ENCODE measurements at regions not wholly inside any gene's neighbourhood (a gene's known extent, or its start where the extent isn't known, plus 50 kb on each side); places are given as distances from the start of the nearest gene placed in this dataset.

DNA sequence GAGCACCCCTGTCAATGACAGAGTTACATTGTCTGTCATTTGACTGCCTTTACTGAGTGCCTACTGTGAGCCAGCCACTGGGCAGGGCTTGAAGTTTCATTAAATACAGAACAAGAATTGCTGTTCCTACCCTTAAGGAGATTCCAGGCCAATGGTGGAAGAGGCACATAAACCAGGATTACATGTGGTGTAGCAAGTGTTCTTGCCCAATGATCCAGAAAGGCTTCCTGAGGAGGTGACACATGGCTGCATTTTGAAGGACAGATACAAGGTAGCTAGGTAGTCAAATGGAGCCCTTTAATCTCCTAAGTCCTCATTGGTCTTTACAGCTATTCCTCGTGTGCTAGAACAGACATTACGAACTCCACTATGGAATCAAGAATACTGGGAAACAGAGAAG lies 312.7 kb downstream of the ETAA1 start:
- in situ Hi-C loops (cut with MboI; ENCODE audit: low pct_unique_long_range_greater_than_20kb, low sequenced_read_pairs, unreplicated experiment) = no loop called here
- TF ChIP-seq, protein P1, sequence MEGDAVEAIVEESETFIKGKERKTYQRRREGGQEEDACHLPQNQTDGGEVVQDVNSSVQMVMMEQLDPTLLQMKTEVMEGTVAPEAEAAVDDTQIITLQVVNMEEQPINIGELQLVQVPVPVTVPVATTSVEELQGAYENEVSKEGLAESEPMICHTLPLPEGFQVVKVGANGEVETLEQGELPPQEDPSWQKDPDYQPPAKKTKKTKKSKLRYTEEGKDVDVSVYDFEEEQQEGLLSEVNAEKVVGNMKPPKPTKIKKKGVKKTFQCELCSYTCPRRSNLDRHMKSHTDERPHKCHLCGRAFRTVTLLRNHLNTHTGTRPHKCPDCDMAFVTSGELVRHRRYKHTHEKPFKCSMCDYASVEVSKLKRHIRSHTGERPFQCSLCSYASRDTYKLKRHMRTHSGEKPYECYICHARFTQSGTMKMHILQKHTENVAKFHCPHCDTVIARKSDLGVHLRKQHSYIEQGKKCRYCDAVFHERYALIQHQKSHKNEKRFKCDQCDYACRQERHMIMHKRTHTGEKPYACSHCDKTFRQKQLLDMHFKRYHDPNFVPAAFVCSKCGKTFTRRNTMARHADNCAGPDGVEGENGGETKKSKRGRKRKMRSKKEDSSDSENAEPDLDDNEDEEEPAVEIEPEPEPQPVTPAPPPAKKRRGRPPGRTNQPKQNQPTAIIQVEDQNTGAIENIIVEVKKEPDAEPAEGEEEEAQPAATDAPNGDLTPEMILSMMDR (IDR thresholded peaks at IDR 0.05; ENCODE audit: extremely low read depth, insufficient read depth, missing control alignments) = no peak
- no peak for DNase-seq (ENCODE audit: low spot score)

DNA sequence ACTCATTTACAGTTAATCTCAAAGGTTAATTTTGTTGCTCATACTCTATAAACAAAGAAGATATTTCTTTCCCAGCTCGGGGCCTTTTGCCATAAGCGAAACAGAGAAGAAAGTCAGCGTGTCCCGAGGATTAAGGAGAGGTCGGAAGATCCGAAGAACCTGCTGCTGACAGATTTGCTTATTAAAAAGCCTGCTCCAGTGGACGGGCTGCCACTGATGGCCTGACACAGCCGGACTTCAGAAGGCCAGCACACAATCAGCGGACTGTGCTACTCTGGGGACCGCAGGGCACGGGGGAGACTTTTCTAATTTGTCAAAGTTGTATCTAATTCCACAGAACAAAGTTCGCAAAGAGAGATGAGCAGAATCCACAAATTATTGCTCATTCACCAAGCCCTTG lies 315.4 kb downstream of the ETAA1 start:
- DNase-seq (ENCODE audit: low spot score) = no peak
- TF ChIP-seq, protein P1 (IDR thresholded peaks at IDR 0.05; ENCODE audit: extremely low read depth, insufficient read depth, missing control alignments) = no peak
- in situ Hi-C loops (cut with MboI; ENCODE audit: low pct_unique_long_range_greater_than_20kb, low sequenced_read_pairs, unreplicated experiment) = no loop called here

DNA sequence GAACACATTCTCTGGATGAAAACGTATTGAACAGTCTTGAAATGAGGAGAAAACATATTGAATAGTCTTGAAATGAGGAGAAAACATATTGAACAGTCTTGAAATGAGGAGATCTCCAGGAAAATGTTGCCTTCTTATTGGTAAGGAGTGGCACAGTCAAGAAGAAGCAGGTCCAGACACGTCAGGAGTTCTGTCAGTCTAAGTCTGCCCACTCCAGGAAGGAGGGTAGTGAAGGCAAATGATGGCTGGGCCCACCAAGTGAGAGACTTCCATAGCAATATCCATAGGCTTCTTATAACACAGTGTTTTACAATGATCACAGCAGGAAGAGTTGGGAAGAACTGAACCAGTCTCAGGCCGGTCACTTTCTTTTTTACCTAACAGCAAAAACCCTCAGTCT lies 316.2 kb downstream of the ETAA1 start:
- in situ Hi-C loops (cut with MboI; ENCODE audit: low pct_unique_long_range_greater_than_20kb, low sequenced_read_pairs, unreplicated experiment) = no loop called here
- DNase-seq (ENCODE audit: low spot score) = no peak
- TF ChIP-seq, protein P1 (IDR thresholded peaks at IDR 0.05; ENCODE audit: extremely low read depth, insufficient read depth, missing control alignments) = no peak

DNA sequence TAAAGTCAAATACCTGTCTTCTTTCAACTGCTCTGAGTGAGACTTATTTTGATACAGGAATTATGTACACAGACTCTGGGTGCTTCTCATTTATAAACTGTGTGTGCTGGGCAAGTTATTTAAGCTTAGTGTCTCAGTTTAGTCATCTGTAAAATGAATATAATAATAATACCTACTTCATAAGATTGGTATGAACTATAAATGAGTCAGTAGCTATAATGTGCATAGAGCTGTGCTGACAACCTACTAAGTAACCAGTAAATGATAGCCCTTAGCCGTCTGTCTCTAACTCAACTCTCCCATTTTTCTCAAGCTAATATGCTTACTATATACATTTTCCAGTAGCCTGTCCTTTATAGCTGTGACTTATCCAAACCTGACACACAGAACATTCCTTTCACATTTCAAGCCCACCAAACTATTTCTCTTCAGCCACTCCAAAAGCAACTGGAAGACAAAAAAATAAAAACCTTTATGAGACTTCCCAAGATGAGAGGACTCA lies 319.8 kb downstream of the ETAA1 start:
- no peak for DNase-seq (ENCODE audit: low spot score)
- TF ChIP-seq, protein P1 (IDR thresholded peaks at IDR 0.05; ENCODE audit: extremely low read depth, insufficient read depth, missing control alignments) = no peak
- in situ Hi-C loops (cut with MboI; ENCODE audit: low pct_unique_long_range_greater_than_20kb, low sequenced_read_pairs, unreplicated experiment) = no loop called here

DNA sequence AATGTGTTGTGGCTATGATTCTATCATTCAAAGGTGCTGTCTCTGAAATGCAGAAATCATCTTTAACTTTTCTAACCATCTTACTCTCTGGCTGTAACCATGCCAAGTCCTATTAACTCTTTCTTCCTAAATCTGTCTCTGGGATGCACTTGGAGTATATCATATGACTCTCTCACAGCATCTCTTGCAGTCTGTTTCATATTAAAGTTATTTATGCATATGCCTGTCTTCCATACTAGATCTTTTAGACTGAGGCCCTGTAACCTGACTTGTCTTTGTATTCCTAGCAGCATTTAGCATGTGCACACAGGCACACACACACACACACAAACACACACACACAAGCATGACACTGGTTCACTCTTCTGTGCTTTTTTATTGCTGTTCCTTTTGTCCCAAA lies 320.6 kb downstream of the ETAA1 start:
- DNase-seq (ENCODE audit: low spot score) = no peak
- in situ Hi-C loops (cut with MboI; ENCODE audit: low pct_unique_long_range_greater_than_20kb, low sequenced_read_pairs, unreplicated experiment) = no loop called here
- TF ChIP-seq, protein P1 (IDR thresholded peaks at IDR 0.05; ENCODE audit: extremely low read depth, insufficient read depth, missing control alignments) = no peak

DNA sequence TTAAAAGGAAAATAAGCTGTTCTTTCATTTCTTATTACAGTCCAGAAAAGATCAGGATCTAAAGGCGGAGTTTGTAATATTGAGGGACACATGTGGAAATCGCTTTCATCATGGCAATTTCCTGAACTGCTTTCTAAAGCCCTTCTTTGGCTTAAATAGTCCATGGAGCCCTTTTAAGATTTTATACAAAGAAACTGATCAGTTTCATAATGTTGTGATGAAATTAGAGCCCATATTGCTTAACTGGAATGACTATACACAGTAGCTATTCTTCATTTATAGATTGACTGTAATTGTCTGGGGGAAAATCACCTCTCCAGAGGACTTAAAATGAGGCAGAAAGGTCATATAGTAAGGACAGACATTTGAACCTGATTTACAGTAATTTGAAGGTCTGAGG lies 322.2 kb downstream of the ETAA1 start:
- no peak for DNase-seq (ENCODE audit: low spot score)
- TF ChIP-seq, protein P1 (IDR thresholded peaks at IDR 0.05; ENCODE audit: extremely low read depth, insufficient read depth, missing control alignments) = no peak
- in situ Hi-C loops (cut with MboI; ENCODE audit: low pct_unique_long_range_greater_than_20kb, low sequenced_read_pairs, unreplicated experiment) = no loop called here

DNA sequence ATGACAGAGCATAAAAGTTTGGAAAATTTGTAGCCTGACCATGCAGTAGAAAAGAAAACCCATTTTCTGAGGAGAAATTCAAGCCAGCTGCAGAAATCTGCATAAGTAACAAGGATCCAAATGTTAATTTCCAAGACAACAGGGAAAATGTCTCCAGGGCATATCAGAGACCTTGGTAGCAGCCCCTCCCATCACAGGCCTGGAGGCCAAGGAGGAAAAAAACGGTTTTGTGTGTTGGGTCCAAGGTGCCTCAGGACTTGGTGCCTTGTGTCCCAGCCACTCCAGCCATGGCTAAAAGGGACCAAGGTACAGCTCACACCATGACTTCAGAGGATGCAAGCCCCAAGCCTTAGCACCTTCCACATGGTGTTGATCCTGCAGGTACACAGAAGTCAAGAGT lies 324.4 kb downstream of the ETAA1 start:
- in situ Hi-C loops (cut with MboI; ENCODE audit: low pct_unique_long_range_greater_than_20kb, low sequenced_read_pairs, unreplicated experiment) = no loop called here
- TF ChIP-seq, protein P1 (IDR thresholded peaks at IDR 0.05; ENCODE audit: extremely low read depth, insufficient read depth, missing control alignments) = no peak
- DNase-seq (ENCODE audit: low spot score) = no peak
